GM12874 (cell line): ENCODE measurements at regions not wholly inside any gene's neighbourhood (a gene's known extent, or its start where the extent isn't known, plus 50 kb on each side); places are given as distances from the start of the nearest gene placed in this dataset.

Experiments
- TF ChIP-seq, protein P1 (sequence below): IDR thresholded peaks from 2 replicates; pipeline ENCODE4 v1.5.1; 2011; ENCODE audit warnings: low read depth, mild to moderate bottlenecking, control low read depth, low read length, moderate library complexity; ENCODE audit not compliant: insufficient read depth

- TF ChIP-seq, protein P1, sequence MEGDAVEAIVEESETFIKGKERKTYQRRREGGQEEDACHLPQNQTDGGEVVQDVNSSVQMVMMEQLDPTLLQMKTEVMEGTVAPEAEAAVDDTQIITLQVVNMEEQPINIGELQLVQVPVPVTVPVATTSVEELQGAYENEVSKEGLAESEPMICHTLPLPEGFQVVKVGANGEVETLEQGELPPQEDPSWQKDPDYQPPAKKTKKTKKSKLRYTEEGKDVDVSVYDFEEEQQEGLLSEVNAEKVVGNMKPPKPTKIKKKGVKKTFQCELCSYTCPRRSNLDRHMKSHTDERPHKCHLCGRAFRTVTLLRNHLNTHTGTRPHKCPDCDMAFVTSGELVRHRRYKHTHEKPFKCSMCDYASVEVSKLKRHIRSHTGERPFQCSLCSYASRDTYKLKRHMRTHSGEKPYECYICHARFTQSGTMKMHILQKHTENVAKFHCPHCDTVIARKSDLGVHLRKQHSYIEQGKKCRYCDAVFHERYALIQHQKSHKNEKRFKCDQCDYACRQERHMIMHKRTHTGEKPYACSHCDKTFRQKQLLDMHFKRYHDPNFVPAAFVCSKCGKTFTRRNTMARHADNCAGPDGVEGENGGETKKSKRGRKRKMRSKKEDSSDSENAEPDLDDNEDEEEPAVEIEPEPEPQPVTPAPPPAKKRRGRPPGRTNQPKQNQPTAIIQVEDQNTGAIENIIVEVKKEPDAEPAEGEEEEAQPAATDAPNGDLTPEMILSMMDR: no peak
Observed at GRCh38 chr7:19585761-19586160, 123.1 kb downstream of the POLR1F start.

- TF ChIP-seq, protein P1: no peak
Observed at GRCh38 chr7:19575909-19576557, 132.8 kb downstream of the POLR1F start.

- TF ChIP-seq, protein P1: no peak
Observed at GRCh38 chr7:19574131-19574530, 134.7 kb downstream of the POLR1F start.

- TF ChIP-seq, protein P1: no peak
Observed at GRCh38 chr7:19572566-19572965, 136.3 kb downstream of the POLR1F start.

GRCh38 chr7:19567011-19567410 is 141.8 kb downstream of the POLR1F start:
- TF ChIP-seq, protein P1: no peak

DNA sequence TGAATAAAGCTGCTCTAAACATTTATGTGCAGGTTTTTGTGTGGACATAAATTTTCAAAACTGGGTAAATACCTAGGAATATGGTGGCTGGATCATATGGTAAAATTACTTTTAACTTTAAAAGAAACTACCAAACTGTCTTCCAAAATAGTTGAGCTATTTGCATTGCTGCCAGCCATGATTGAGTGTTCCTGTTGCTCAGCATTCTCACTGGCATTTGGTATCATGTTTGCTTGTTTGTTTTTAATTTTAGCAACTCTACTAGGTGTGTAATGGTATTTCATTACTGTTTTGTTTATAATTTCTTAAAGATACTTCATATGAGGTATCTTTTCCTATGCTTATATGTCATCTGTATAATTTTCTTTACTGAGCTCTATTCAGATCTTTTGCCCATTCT is 143.2 kb downstream of the POLR1F start:
- TF ChIP-seq, protein P1: no peak

GRCh38 chr7:19561121-19561805 is 147.6 kb downstream of the POLR1F start:
- TF ChIP-seq, protein P1: no peak
